Left lung (tissue), 4 donors: ENCODE measurements at regions not wholly inside any gene's neighbourhood (a gene's known extent, or its start where the extent isn't known, plus 50 kb on each side); places are given as distances from the start of the nearest gene placed in this dataset.

Source experiments
- ATAC-seq: fragments of 200-7000 bp; cut with Tn5 transposase; one replicate; pipeline ENCODE4 v1.9.1; 2020; ENCODE audit warnings: moderate library complexity
- DNase-seq, 4 donors: peaks; one replicate each; pipeline ENCODE4 v3.0.0-alpha.2; 2013 to 2020
- H3K27ac ChIP-seq, 2 donors: fragments of 200-600 bp; sonication (generic) in 1 of 2; one replicate each; pipeline versions ENCODE4 v1.5.0 to v1.8.0; 2020 to 2021
- H3K27me3 ChIP-seq, 2 donors: fragments of 200-600 bp; sonication (generic) in 1 of 2; one replicate each; pipeline versions ENCODE4 v1.5.0 to v1.8.0; 2020 to 2021
- H3K36me3 ChIP-seq, 2 donors: fragments of 200-600 bp; sonication (generic) in 1 of 2; one replicate each; pipeline versions ENCODE4 v1.5.0 to v1.8.0; 2020 to 2021
- H3K4me1 ChIP-seq, 2 donors: fragments of 200-600 bp; one replicate each; pipeline ENCODE4 v1.8.0; 2021
- H3K4me3 ChIP-seq, 2 donors: fragments of 200-600 bp; sonication (generic) in 1 of 2; one replicate each; pipeline versions ENCODE4 v1.5.0 to v1.8.0; 2020 to 2021; ENCODE audit warnings: mild to moderate bottlenecking in 1 of 2
- H3K9me3 ChIP-seq, 2 donors: fragments of 200-600 bp; sonication (generic) in 1 of 2; one replicate each; pipeline versions ENCODE4 v1.5.0 to v1.8.0; 2020 to 2021
- intact Hi-C, 2 donors: fragments of 100-400 bp; cut with DNase I; formaldehyde crosslinking; loops; one replicate each; pipeline versions ENCODE4 v1.11.2 to v1.14.2; 2022
- TF ChIP-seq, protein P1 (sequence below), 2 donors: fragments of 200-600 bp; sonication (generic) in 1 of 2; IDR thresholded peaks; one replicate each; pipeline versions ENCODE4 v1.5.0 to v1.8.0; 2021; ENCODE audit warnings: antibody characterized with exemption in 2 of 2
- donor health status: DM: no; HTN: yes; CAD: no.
- donor health status: DM: no; HTN: no; CAD: no.

DNA sequence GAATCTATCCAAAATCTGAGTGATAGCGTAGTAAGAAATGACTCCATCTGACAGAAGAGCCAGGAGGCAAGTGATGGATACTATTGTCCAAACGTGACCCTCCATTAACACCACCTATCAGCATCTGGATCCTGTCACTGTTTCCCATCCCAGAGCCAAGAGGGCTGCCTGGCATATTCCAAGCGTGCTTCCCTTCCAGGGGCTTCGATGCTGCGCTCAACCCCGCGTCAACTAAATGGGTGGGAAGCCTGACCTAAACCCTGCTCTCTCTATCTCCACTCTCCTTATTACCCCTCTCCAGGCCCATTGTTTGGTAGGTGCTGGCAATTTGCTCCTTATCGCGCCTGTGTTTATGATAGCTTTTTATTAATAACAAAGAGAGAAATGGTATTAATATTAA is 83.2 kb downstream of the NR2F2 start:
- Histone ChIP-seq H3K9me3 (no peaks in the 10 kb centered on the region), H3K4me1 (peaks cover 10 to 14% of the 10 kb centered on the region in 2 donors), H3K27me3 (peaks cover 99 to 100% of the 10 kb centered on the region in 2 donors), H3K27ac (no peak overlapping the region), H3K4me3 (no peak overlapping the region), H3K36me3 (no peaks in the 10 kb centered on the region)
- DNase-seq (no peak), ATAC-seq (no peak)
- intact Hi-C loops = no loop called here
- TF ChIP-seq, protein P1, sequence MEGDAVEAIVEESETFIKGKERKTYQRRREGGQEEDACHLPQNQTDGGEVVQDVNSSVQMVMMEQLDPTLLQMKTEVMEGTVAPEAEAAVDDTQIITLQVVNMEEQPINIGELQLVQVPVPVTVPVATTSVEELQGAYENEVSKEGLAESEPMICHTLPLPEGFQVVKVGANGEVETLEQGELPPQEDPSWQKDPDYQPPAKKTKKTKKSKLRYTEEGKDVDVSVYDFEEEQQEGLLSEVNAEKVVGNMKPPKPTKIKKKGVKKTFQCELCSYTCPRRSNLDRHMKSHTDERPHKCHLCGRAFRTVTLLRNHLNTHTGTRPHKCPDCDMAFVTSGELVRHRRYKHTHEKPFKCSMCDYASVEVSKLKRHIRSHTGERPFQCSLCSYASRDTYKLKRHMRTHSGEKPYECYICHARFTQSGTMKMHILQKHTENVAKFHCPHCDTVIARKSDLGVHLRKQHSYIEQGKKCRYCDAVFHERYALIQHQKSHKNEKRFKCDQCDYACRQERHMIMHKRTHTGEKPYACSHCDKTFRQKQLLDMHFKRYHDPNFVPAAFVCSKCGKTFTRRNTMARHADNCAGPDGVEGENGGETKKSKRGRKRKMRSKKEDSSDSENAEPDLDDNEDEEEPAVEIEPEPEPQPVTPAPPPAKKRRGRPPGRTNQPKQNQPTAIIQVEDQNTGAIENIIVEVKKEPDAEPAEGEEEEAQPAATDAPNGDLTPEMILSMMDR (IDR thresholded peaks at IDR 0.05) = no peak

- Histone ChIP-seq H3K36me3 (no peaks in the 10 kb centered on the region), H3K4me1 (peaks cover 1 to 10% of the 10 kb centered on the region in 2 donors), H3K4me3 (no peak overlapping the region), H3K27ac (no peak overlapping the region), H3K9me3 (no peaks in the 10 kb centered on the region), H3K27me3 (peaks cover 99 to 100% of the 10 kb centered on the region in 2 donors)
- DNase-seq (peak in 1 of 4 donors; percentile 35), ATAC-seq (no peak)
- intact Hi-C loops = no loop called here
- TF ChIP-seq, protein P1 (IDR thresholded peaks at IDR 0.05) = no peak
These were observed 84.4 kb downstream of the NR2F2 start for GRCh38 chr15:96414875-96415274.

- intact Hi-C loops = no loop called here
- no peak for DNase-seq
- Histone ChIP-seq H3K36me3 (no peaks in the 10 kb centered on the region), H3K4me1 (peaks cover 0 to 10% of the 10 kb centered on the region in 2 donors), H3K4me3 (no peak overlapping the region), H3K9me3 (no peaks in the 10 kb centered on the region), H3K27ac (no peak overlapping the region), H3K27me3 (peaks cover 99 to 100% of the 10 kb centered on the region in 2 donors)
- TF ChIP-seq, protein P1 (IDR thresholded peaks at IDR 0.05) = no peak
- no peak for ATAC-seq
These were observed 85.2 kb downstream of the NR2F2 start for GRCh38 chr15:96415513-96416217.

GRCh38 chr15:96416218-96416933 is 85.9 kb downstream of the NR2F2 start:
- peaks cover 0 to 10% of the 10 kb centered on the region in 2 donors for H3K4me1 ChIP-seq
- ATAC-seq = no peak
- intact Hi-C loops = no loop called here
- peak in 1 of 4 donors; percentile 68 for DNase-seq
- H3K9me3 ChIP-seq = no peaks in the 10 kb centered on the region
- H3K4me3 ChIP-seq = no peak overlapping the region
- no peaks in the 10 kb centered on the region for H3K36me3 ChIP-seq
- no peak overlapping the region for H3K27ac ChIP-seq
- H3K27me3 ChIP-seq = peaks cover 94 to 100% of the 10 kb centered on the region in 2 donors
- TF ChIP-seq, protein P1 (IDR thresholded peaks at IDR 0.05) = no peak
